Stimulated activated memory B cell treated with anti-CD40 and anti-IgM and Interleukin-4, amounts not matched to agents 10 μg/mL and 1 μg/mL and 100 μg/mL, for 72 hours (primary cell): ENCODE measurements at regions not wholly inside any gene's neighbourhood (a gene's known extent, or its start where the extent isn't known, plus 50 kb on each side); places are given as distances from the start of the nearest gene placed in this dataset.
"Not testable (repeated sequence)": the region's sequence is repeated elsewhere in the genome, so short reads cannot be mapped to it uniquely, and the experiment has no call there.

Source experiments
- ATAC-seq: fragments of 150-1000 bp; cut with Tn5 transposase; 2 replicates; pipeline ENCODE4 v1.10.0; 2021
- H3K27ac Mint-ChIP-seq: one replicate; pipeline ENCODE4 v1.8.0; 2022; ENCODE audit warnings: mild to moderate bottlenecking, mixed read lengths
- H3K27me3 Mint-ChIP-seq: one replicate; pipeline ENCODE4 v1.8.0; 2022; ENCODE audit warnings: mixed read lengths
- H3K36me3 Mint-ChIP-seq: one replicate; pipeline ENCODE4 v1.8.0; 2022; ENCODE audit warnings: mixed read lengths
- H3K4me1 Mint-ChIP-seq: one replicate; pipeline ENCODE4 v1.8.0; 2022; ENCODE audit warnings: mixed read lengths
- H3K4me3 Mint-ChIP-seq: one replicate; pipeline ENCODE4 v1.8.0; 2022; ENCODE audit warnings: mild to moderate bottlenecking, moderate library complexity, mixed read lengths
- H3K9me3 Mint-ChIP-seq: one replicate; pipeline ENCODE4 v1.8.0; 2022; ENCODE audit warnings: mixed read lengths

DNA sequence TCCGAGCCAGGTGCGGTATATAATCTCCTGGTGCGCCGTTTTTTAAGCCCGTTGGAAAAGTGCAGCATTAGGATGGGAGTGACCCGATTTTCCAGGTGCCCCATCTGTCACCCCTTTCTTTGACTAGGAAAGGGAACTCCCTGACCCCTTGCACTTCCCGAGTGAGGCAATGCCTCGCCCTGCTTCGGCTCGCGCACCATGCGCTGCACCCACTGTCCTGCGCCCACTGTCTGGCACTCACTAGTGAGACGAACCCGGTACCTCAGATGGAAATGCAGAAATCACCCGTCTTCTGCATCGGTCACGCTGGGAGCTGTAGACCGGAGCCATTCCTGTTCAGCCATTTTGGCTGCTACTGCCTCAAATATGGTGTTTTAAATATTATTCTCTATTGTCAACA lies 198.0 kb downstream of the MEIS1 start:
- H3K4me3 Mint-ChIP-seq, H3K36me3 Mint-ChIP-seq, H3K27me3 Mint-ChIP-seq, H3K4me1 Mint-ChIP-seq, ATAC-seq, H3K27ac Mint-ChIP-seq, H3K9me3 Mint-ChIP-seq: not testable (repeated sequence)

- no peak for ATAC-seq
- Mint-ChIP-seq H3K36me3 (no peaks in the 10 kb centered on the region), H3K9me3 (peaks cover 3% of the 10 kb centered on the region), H3K4me1 (no peaks in the 10 kb centered on the region), H3K4me3 (no peak overlapping the region), H3K27ac (no peak overlapping the region), H3K27me3 (no peaks in the 10 kb centered on the region)
These were observed 198.7 kb downstream of the MEIS1 start for GRCh38 chr2:66633631-66634030.

DNA sequence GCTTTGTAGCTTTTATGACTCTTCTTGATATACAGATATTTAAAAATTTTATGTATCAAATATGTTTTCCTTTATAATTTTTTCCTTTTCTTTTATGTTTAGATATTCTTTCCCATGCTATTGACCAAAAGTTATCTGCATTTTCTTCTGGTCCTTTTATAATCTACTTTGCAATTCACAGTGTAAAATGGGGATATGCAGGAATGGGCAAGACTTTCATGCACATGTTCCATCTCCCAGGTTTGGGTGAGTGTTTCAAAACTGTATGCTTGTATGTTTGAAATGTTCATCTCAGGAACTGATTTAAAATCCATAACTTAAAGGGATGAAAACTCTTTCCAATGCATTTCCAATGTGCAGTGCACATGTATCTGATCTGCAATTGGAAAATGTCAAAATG lies 199.9 kb downstream of the MEIS1 start:
- ATAC-seq = no peak
- Mint-ChIP-seq H3K4me3 (no peak overlapping the region), H3K4me1 (no peaks in the 10 kb centered on the region), H3K27me3 (no peaks in the 10 kb centered on the region), H3K36me3 (no peaks in the 10 kb centered on the region), H3K27ac (no peak overlapping the region), H3K9me3 (peaks cover 3% of the 10 kb centered on the region)

DNA sequence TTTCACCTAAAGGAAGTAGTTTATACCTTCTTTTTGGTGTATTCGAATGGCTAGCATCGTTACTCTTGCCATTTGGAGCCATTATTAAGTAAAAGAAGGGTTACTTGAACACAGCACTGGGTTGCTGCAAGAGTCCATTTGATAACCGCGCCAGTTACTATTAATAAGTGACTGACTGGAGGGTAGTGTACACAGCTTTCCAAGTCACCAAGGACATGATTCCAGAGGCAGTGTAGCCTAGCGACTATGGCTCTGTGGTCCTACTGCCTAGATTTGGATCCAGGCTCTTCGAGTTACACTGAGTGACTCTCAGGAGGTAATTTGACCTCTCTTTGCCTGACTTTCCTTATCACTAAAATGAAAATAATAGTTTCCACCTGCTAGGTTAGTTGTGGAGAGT lies 206.8 kb downstream of the MEIS1 start:
- no peak for ATAC-seq
- Mint-ChIP-seq H3K27me3 (no peaks in the 10 kb centered on the region), H3K9me3 (peaks cover 7% of the 10 kb centered on the region), H3K4me1 (no peaks in the 10 kb centered on the region), H3K4me3 (no peak overlapping the region), H3K27ac (no peak overlapping the region), H3K36me3 (no peaks in the 10 kb centered on the region)

DNA sequence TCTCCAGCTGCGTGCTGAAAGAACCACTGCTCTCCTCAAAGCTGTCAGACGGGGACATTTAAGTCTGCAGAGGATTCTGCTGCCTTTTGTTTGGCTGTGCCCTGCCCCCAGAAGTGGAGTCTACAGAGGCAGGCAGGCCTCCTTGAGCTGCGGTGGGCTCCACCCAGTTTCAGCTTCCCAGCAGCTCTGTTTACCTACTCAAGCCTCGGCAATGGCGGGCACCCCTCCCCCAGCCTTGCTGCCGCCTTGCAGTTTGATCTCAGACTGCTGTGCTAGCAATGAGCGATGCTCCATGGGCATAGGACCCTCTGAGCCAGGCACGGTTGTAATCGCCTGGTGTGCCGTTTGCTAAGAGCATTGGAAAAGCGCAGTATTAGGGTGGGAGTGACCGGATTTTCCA lies 213.2 kb downstream of the MEIS1 start:
- not testable (repeated sequence) for ATAC-seq, H3K27me3 Mint-ChIP-seq, H3K36me3 Mint-ChIP-seq, H3K4me3 Mint-ChIP-seq, H3K4me1 Mint-ChIP-seq, H3K27ac Mint-ChIP-seq, H3K9me3 Mint-ChIP-seq

DNA sequence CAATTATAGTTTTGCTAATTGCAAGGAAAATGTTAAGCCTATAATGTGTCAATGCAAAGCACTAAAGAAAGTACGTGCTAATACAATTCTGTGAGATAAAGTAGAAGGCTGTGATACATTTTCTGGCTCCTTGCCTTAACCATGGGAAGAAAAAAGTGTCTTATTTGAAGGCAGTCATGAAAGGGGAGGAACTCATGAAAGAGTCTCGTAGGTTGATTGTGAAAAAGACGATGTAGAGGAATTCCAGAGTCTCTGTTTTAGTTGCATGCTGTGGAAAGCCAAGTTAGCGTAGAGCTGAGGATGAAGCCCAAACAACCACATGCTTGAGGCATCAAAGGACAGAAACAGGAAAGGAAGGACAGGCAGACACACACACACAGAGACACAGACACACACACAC lies 214.1 kb downstream of the MEIS1 start:
- Mint-ChIP-seq H3K4me1 (no peaks in the 10 kb centered on the region), H3K27me3 (no peaks in the 10 kb centered on the region), H3K4me3 (no peak overlapping the region), H3K9me3 (peaks cover 7% of the 10 kb centered on the region), H3K27ac (no peak overlapping the region), H3K36me3 (no peaks in the 10 kb centered on the region)
- no peak for ATAC-seq

DNA sequence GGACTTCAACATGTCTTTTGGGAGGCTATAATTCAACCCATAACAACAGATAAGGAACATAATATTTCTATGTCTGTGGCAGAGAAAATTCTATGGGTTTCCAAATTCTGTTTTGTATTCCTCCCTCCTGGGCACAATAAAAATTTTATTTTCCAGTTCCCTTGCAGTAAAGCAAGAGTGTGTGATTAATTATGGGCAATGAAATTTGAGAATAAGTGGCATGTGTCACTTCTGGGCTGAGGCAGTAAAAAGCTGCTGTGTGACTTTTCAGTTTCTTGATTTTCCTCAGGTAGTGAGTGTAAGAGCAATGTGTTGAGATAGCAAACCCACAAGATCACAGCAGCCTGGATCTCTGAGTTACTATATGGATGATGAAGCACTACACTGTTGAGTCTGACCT lies 216.4 kb downstream of the MEIS1 start:
- Mint-ChIP-seq H3K27me3 (no peaks in the 10 kb centered on the region), H3K27ac (no peak overlapping the region), H3K36me3 (no peaks in the 10 kb centered on the region), H3K4me3 (no peak overlapping the region), H3K9me3 (peaks cover 3% of the 10 kb centered on the region), H3K4me1 (no peaks in the 10 kb centered on the region)
- no peak for ATAC-seq

GRCh38 chr2:66660804-66661203 lies 225.9 kb downstream of the MEIS1 start:
- ATAC-seq = no peak
- Mint-ChIP-seq H3K27me3 (no peaks in the 10 kb centered on the region), H3K9me3 (peaks cover 9% of the 10 kb centered on the region), H3K4me3 (no peak overlapping the region), H3K36me3 (no peaks in the 10 kb centered on the region), H3K4me1 (no peaks in the 10 kb centered on the region), H3K27ac (no peak overlapping the region)

DNA sequence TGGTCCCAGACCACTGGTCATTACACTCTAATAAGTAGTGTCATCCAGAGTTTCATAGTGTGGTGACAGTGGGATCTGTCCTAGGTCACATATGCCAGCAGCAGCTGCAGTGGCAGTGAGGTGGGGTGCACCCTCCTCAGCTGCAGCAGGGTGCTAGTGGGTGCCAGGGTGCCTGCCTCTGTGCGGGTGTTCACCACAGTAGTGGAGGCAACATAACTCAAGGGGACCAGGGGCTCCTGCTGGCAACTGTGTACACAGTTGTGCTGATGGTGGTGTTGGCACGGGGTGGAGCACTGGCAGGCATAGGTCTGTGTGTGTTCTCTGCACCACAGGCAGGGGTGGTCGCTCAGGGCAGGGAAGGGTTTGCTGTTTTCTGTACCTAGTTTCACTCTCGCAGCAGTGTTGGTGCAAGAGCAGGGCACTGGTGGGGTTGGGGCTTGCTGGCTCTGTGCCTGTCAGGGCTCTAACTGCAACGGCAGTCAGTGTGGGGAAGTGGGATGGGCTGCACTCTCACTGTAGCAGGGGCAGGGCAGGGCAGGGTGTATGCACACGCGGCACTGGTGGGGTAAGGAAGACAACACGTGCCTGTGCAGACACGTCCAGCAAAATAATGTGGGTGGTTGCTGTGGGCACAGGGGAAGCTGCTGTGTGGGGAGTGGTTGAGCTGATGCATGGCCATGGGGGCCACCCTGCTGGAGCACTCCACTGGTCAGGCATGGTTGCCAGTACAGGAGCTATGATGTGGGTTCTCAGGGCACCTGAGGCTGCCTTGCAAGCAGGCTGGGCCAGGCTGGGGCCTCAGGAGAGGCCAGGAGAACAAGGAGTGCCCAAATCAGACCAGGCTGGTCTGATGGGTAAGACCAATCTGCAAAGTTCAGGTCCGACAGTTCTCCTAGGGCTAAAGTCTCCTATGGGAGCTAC lies 226.6 kb downstream of the MEIS1 start:
- no peaks in the 10 kb centered on the region for H3K27me3 Mint-ChIP-seq
- H3K4me3 Mint-ChIP-seq = no peak overlapping the region
- no peaks in the 10 kb centered on the region for H3K4me1 Mint-ChIP-seq
- H3K9me3 Mint-ChIP-seq = peaks cover 9% of the 10 kb centered on the region
- H3K36me3 Mint-ChIP-seq = no peaks in the 10 kb centered on the region
- no peak for ATAC-seq
- H3K27ac Mint-ChIP-seq = no peak overlapping the region

GRCh38 chr2:66665124-66665984 lies 230.4 kb downstream of the MEIS1 start:
- H3K4me3 Mint-ChIP-seq = no peak overlapping the region
- H3K4me1 Mint-ChIP-seq = no peaks in the 10 kb centered on the region
- H3K9me3 Mint-ChIP-seq = no peaks in the 10 kb centered on the region
- no peaks in the 10 kb centered on the region for H3K27me3 Mint-ChIP-seq
- H3K27ac Mint-ChIP-seq = no peak overlapping the region
- no peaks in the 10 kb centered on the region for H3K36me3 Mint-ChIP-seq
- ATAC-seq = no peak

DNA sequence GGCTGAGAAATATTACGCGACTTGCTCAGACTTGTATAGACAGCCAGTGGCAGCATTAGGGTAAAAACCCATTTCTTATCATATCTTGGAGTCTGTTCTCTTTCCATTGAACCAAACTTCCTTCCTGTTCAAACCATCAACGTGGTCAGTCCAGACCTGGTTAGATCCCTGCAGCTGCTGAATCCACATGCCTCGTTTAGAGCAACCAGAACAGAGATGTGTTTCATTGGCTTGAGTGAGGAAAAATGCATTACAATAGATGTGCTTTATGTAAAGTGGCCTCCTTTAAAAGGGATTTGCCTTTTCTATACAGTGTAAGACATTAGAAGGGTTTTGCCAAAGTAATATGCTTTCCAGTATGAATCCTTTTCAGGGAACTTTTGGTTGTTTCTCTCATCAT lies 232.4 kb downstream of the MEIS1 start:
- no peak for ATAC-seq
- H3K27ac Mint-ChIP-seq = no peak overlapping the region

GRCh38 chr2:66673286-66673685 lies 238.4 kb downstream of the MEIS1 start:
- ATAC-seq = no peak
- Mint-ChIP-seq H3K27me3 (no peaks in the 10 kb centered on the region), H3K9me3 (no peaks in the 10 kb centered on the region), H3K27ac (no peak overlapping the region), H3K36me3 (no peaks in the 10 kb centered on the region), H3K4me3 (no peak overlapping the region), H3K4me1 (no peaks in the 10 kb centered on the region)

More for the DNA sequence above, 232.4 kb downstream of the MEIS1 start:
- H3K27me3 Mint-ChIP-seq = no peaks in the 10 kb centered on the region
- no peak overlapping the region for H3K4me3 Mint-ChIP-seq
- H3K9me3 Mint-ChIP-seq = no peaks in the 10 kb centered on the region
- H3K36me3 Mint-ChIP-seq = no peaks in the 10 kb centered on the region
- H3K4me1 Mint-ChIP-seq = no peaks in the 10 kb centered on the region

GRCh38 chr2:66674087-66674486 lies 239.2 kb downstream of the MEIS1 start:
- ATAC-seq = no peak
- H3K4me3 Mint-ChIP-seq = no peak overlapping the region
- H3K4me1 Mint-ChIP-seq = no peaks in the 10 kb centered on the region
- no peaks in the 10 kb centered on the region for H3K9me3 Mint-ChIP-seq
- no peak overlapping the region for H3K27ac Mint-ChIP-seq
- no peaks in the 10 kb centered on the region for H3K27me3 Mint-ChIP-seq
- H3K36me3 Mint-ChIP-seq = no peaks in the 10 kb centered on the region

DNA sequence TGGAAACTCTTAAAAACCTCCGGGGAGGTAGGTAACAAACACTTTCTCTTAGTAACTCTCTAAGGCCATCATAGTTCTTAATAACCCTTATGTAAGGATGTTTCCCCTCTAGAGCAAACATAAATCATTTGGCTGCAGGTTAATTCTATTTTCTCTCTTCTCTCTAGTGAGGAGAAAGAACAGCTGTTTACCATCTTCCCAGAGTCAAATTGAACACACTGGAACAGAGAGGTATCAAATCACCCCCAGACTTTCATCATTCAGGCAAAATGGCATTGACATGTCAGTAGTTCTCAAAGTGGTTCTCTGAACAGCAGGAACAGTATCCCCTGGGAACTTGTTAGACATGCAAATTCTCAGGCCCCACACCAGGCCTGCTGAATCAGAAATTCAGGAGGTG lies 240.7 kb downstream of the MEIS1 start:
- Mint-ChIP-seq H3K27ac (no peak overlapping the region), H3K36me3 (no peaks in the 10 kb centered on the region), H3K27me3 (no peaks in the 10 kb centered on the region), H3K9me3 (no peaks in the 10 kb centered on the region), H3K4me1 (no peaks in the 10 kb centered on the region), H3K4me3 (no peak overlapping the region)
- ATAC-seq = no peak

DNA sequence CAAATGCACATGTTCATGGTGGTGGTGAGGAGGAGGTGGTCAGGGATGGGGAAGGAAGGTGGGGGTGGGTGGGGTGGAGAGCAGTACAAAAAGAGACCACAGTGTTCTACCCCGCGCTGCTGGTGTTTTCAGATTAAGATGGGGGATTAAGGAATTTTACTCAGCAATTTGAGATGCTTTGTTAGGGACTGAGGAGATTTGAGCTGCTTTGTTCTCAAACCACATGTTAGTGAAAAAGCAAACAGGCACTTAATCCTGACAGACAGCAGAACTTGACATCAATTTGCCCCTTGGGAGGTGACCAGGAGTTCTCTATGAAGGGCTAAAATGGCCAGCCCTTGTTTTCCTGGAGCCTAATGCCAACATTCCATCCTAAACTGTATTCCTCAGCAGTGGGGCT lies 244.5 kb downstream of the MEIS1 start:
- ATAC-seq = no peak
- no peaks in the 10 kb centered on the region for H3K36me3 Mint-ChIP-seq
- no peaks in the 10 kb centered on the region for H3K9me3 Mint-ChIP-seq
- H3K4me3 Mint-ChIP-seq = no peak overlapping the region
- no peaks in the 10 kb centered on the region for H3K27me3 Mint-ChIP-seq
- H3K27ac Mint-ChIP-seq = no peak overlapping the region
- no peaks in the 10 kb centered on the region for H3K4me1 Mint-ChIP-seq

DNA sequence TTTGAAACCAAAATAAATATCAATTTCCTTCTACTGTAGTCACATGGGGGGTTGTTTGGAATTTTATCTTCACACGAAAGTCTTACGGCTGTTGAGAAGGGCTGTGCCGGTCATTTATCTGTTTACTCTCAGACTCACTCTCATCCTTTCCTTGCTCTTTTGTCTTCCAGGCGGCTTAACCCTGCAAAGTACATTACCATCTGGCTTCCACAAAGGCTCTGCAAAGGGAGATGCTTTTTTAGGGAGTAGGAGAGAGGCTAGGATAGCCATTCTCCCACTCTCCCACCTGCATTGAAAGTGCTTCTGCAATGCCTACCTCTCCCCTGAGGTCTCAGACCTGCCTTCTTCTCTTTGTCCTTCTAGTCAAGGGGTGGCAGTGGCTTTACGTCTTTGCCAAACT lies 247.6 kb downstream of the MEIS1 start:
- Mint-ChIP-seq H3K36me3 (no peaks in the 10 kb centered on the region), H3K4me1 (no peaks in the 10 kb centered on the region), H3K9me3 (no peaks in the 10 kb centered on the region), H3K4me3 (no peak overlapping the region), H3K27me3 (no peaks in the 10 kb centered on the region), H3K27ac (no peak overlapping the region)
- ATAC-seq = no peak
